ENCODE measurements at regions not wholly inside any gene's neighbourhood (a gene's known extent, or its start where the extent isn't known, plus 50 kb on each side); places are given as distances from the start of the nearest gene placed in this dataset.

- no peak for DNase-seq
These were observed 69.2 kb downstream of the MYCN start for GRCh38 chr2:16009560-16009959.

- DNase-seq, result no peak
These were observed 68.5 kb downstream of the MYCN start for GRCh38 chr2:16008856-16009255.

GRCh38 chr2:16008331-16008850, 68.0 kb downstream of the MYCN start:
- DNase-seq, result no peak

- DNase-seq, result no peak
These were observed 67.0 kb downstream of the MYCN start for GRCh38 chr2:16007167-16007934.

GRCh38 chr2:16006537-16007166, 66.3 kb downstream of the MYCN start:
- no peak for DNase-seq

- no peak for DNase-seq
These were observed 65.6 kb downstream of the MYCN start for GRCh38 chr2:16005816-16006536.

- DNase-seq, result no peak
These were observed 65.0 kb downstream of the MYCN start for GRCh38 chr2:16005389-16005788.

GRCh38 chr2:16003809-16004208, 63.5 kb downstream of the MYCN start:
- no peak for DNase-seq

- DNase-seq, result no peak
These were observed 62.8 kb downstream of the MYCN start for GRCh38 chr2:16003152-16003551.

GRCh38 chr2:16002575-16002974, 62.2 kb downstream of the MYCN start:
- DNase-seq, result no peak

GRCh38 chr2:16002144-16002543, 61.8 kb downstream of the MYCN start:
- no peak for DNase-seq

- no peak for DNase-seq
These were observed 60.3 kb downstream of the MYCN start for GRCh38 chr2:16000642-16001041.

GRCh38 chr2:15999596-16000469, 59.5 kb downstream of the MYCN start:
- DNase-seq, result no peak

GRCh38 chr2:15997728-15998280, 57.5 kb downstream of the MYCN start:
- DNase-seq, result no peak

- DNase-seq, result no peak
These were observed 56.4 kb downstream of the MYCN start for GRCh38 chr2:15996536-15997423.

All from NCI-H1417 (cell line).